D721Med (cell line): ENCODE measurements at regions not wholly inside any gene's neighbourhood (a gene's known extent, or its start where the extent isn't known, plus 50 kb on each side); places are given as distances from the start of the nearest gene placed in this dataset.

Experiments used
- DNase-seq: peaks from one replicate; pipeline ENCODE4 v3.0.0; 2011; ENCODE audit warnings: low spot score; ENCODE audit not compliant: insufficient read length
- FAIRE-seq: peaks from 2 replicates; lab custom pipeline; 2011; peaks lifted over from hg19 to GRCh38; lab: Jason Lieb, UNC
- CTCF ChIP-seq: IDR thresholded peaks from 2 replicates; pipeline ENCODE4 v1.5.1; 2012; ENCODE audit warnings: mild to moderate bottlenecking, control low read depth; ENCODE audit not compliant: insufficient read depth; ENCODE audit errors: missing control alignments

GRCh38 chr16:85326794-85327181, 214.5 kb upstream of the CIBAR2 start:
- no peak for TF ChIP-seq CTCF
- FAIRE-seq (no peak), DNase-seq (no peak)

GRCh38 chr16:85327731-85328675, 215.7 kb upstream of the CIBAR2 start:
- FAIRE-seq (no peak), DNase-seq (no peak)
- TF ChIP-seq CTCF: no peak

GRCh38 chr16:85328676-85329058, 216.4 kb upstream of the CIBAR2 start:
- DNase-seq (no peak), FAIRE-seq (no peak)
- TF ChIP-seq CTCF: no peak

GRCh38 chr16:85329059-85329812, 217.0 kb upstream of the CIBAR2 start:
- FAIRE-seq (no peak), DNase-seq (peak; percentile 48)
- no peak for TF ChIP-seq CTCF

GRCh38 chr16:85330006-85330693, 217.9 kb upstream of the CIBAR2 start:
- FAIRE-seq (no peak), DNase-seq (no peak)
- no peak for TF ChIP-seq CTCF

GRCh38 chr16:85330694-85331188, 218.5 kb upstream of the CIBAR2 start:
- DNase-seq (no peak), FAIRE-seq (no peak)
- TF ChIP-seq CTCF: peak; percentile 54
